OCI-LY7 (cell line): ENCODE measurements at regions not wholly inside any gene's neighbourhood (a gene's known extent, or its start where the extent isn't known, plus 50 kb on each side); places are given as distances from the start of the nearest gene placed in this dataset.
"Not testable (repeated sequence)": the region's sequence is repeated elsewhere in the genome, so short reads cannot be mapped to it uniquely, and the experiment has no call there.

Experiments
- BruUV-seq: library from RNA; stranded (reverse); fragments of 400-500 nt; replicated peaks from 2 replicates; lab custom pipeline; 2021; lab: Mats Ljungman, UMichigan
- CTCF ChIA-PET: fragments of 300-600 bp; sonication (Branson Sonifier 250); formaldehyde crosslinking; loops from one replicate; lab custom pipeline; 2022; ENCODE audit warnings: antibody characterized with exemption; ENCODE audit not compliant: unreplicated experiment; lab: Charles Lee
- POLR2A ChIA-PET: fragments of 300-600 bp; sonication (Branson Sonifier 250); formaldehyde crosslinking; loops from one replicate; lab custom pipeline; 2022; ENCODE audit warnings: antibody characterized with exemption; lab: Charles Lee
- DNase-seq: peaks from one replicate; pipeline ENCODE4 v3.0.0-alpha.2; 2015; ENCODE audit warnings: low spot score
- H2AFZ ChIP-seq: fragments of 200-600 bp; sonication (generic), shearing (Covaris generic); 2 replicates; pipeline ENCODE4 v1.6.1; 2014; ENCODE audit warnings: mild to moderate bottlenecking, antibody characterized with exemption, low read length, moderate library complexity
- H3K27ac ChIP-seq: fragments of 200-600 bp; sonication (generic); 2 replicates; pipeline ENCODE4 v1.5.1; 2014; ENCODE audit warnings: mixed run types, low read depth, mild to moderate bottlenecking, moderate library complexity, low read length, inconsistent platforms; ENCODE audit not compliant: poor library complexity, severe bottlenecking
- H3K36me3 ChIP-seq: fragments of 200-600 bp; sonication (generic); 2 replicates; pipeline ENCODE4 v1.6.1; 2014; ENCODE audit warnings: mild to moderate bottlenecking, antibody characterized with exemption, low read length, moderate library complexity, mixed read lengths; ENCODE audit not compliant: insufficient read depth
- H3K4me1 ChIP-seq: fragments of 200-600 bp; sonication (generic); 2 replicates; pipeline ENCODE4 v1.5.1; 2014; ENCODE audit warnings: mild to moderate bottlenecking, low read length; ENCODE audit not compliant: insufficient read depth, poor library complexity, severe bottlenecking
- H3K4me2 ChIP-seq: fragments of 200-600 bp; sonication (generic); 2 replicates; pipeline ENCODE4 v1.6.1; 2014; ENCODE audit warnings: mild to moderate bottlenecking, low read length
- H3K4me3 ChIP-seq: fragments of 200-600 bp; sonication (generic); 2 replicates; pipeline ENCODE4 v1.5.1; 2014; ENCODE audit warnings: mild to moderate bottlenecking, low read depth, low read length; ENCODE audit not compliant: poor library complexity, severe bottlenecking
- H3K79me2 ChIP-seq: fragments of 200-600 bp; sonication (generic); 2 replicates; pipeline ENCODE4 v1.6.1; 2016; ENCODE audit warnings: low read depth, mild to moderate bottlenecking, low read length, moderate library complexity, mixed read lengths; ENCODE audit not compliant: insufficient read depth
- H3K9me2 ChIP-seq: fragments of 200-600 bp; sonication (generic); 2 replicates; pipeline ENCODE4 v1.6.1; 2016; ENCODE audit warnings: mild to moderate bottlenecking, low read length, mixed read lengths; ENCODE audit not compliant: insufficient read depth
- H3K9me3 ChIP-seq: fragments of 200-600 bp; sonication (generic); 2 replicates; pipeline ENCODE4 v1.6.1; 2014; ENCODE audit warnings: mild to moderate bottlenecking, mixed run types, low read length, mixed read lengths
- H4K20me1 ChIP-seq: fragments of 200-600 bp; sonication (generic); 2 replicates; pipeline ENCODE4 v1.6.1; 2014; ENCODE audit warnings: mild to moderate bottlenecking, antibody characterized with exemption, low read length, moderate library complexity, mixed read lengths; ENCODE audit not compliant: insufficient read depth
- CTCF ChIP-seq: fragments of 200-600 bp; sonication (generic); conservative IDR thresholded peaks from 2 replicates; pipeline ENCODE4 v1.5.1; 2014; ENCODE audit warnings: mild to moderate bottlenecking, antibody characterized with exemption, low read length, moderate library complexity, mixed read lengths
- EZH2phosphoT487 ChIP-seq: fragments of 200-600 bp; sonication (generic); IDR thresholded peaks from 2 replicates; pipeline ENCODE4 v1.6.1; 2018; ENCODE audit warnings: low read depth, borderline replicate concordance, mild to moderate bottlenecking, mixed run types, antibody characterized with exemption, low read length, moderate library complexity, mixed read lengths
- intact Hi-C: fragments of 100-400 bp; cut with micrococcal nuclease; formaldehyde crosslinking; loops from one replicate; pipeline ENCODE4 v1.10.0; 2022; ENCODE audit not compliant: unreplicated experiment

GRCh38 chr4:23085249-23085568, 392.5 kb downstream of the GBA3 start:
- Histone ChIP-seq H3K9me3 (no peaks in the 10 kb centered on the region), H3K4me3 (no peak overlapping the region), H3K36me3 (no peaks in the 10 kb centered on the region), H3K27ac (no peak overlapping the region), H3K79me2 (no peaks in the 10 kb centered on the region), H3K4me1 (no peaks in the 10 kb centered on the region), H3K9me2 (no peaks in the 10 kb centered on the region), H2AFZ (no peak overlapping the region), H4K20me1 (no peaks in the 10 kb centered on the region), H3K4me2 (no peak overlapping the region)
- no peak for TF ChIP-seq CTCF
- no peak for TF ChIP-seq EZH2phosphoT487
- BruUV-seq, result no TSS peak
- intact Hi-C loops, result no loop called here
- ChIA-PET POLR2A (no interaction called here), CTCF (no interaction called here)
- DNase-seq, result no peak

- Histone ChIP-seq H3K79me2 (no peaks in the 10 kb centered on the region), H3K4me2 (no peak overlapping the region), H4K20me1 (no peaks in the 10 kb centered on the region), H2AFZ (no peak overlapping the region), H3K4me3 (no peak overlapping the region), H3K9me3 (no peaks in the 10 kb centered on the region), H3K27ac (no peak overlapping the region), H3K36me3 (no peaks in the 10 kb centered on the region), H3K4me1 (no peaks in the 10 kb centered on the region), H3K9me2 (no peaks in the 10 kb centered on the region)
- intact Hi-C loops, result no loop called here
- DNase-seq, result no peak
- ChIA-PET POLR2A (interaction anchor here (0.7 kb wide), 1 partner anchor 1377 kb away, joined by 3 read pairs; no protein-coding TSS in a partner anchor), CTCF (no interaction called here)
- no peak for TF ChIP-seq CTCF
- no peak for TF ChIP-seq EZH2phosphoT487
- no TSS peak for BruUV-seq
These were observed 392.0 kb downstream of the GBA3 start for GRCh38 chr4:23084559-23085248.

- intact Hi-C loops, result no loop called here
- TF ChIP-seq CTCF, result no peak
- TF ChIP-seq EZH2phosphoT487, result no peak
- POLR2A ChIA-PET, result no interaction called here
These were observed 390.7 kb downstream of the GBA3 start for GRCh38 chr4:23083391-23083790.

GRCh38 chr4:23080171-23080570, 387.4 kb downstream of the GBA3 start:
- CTCF ChIA-PET, H3K4me2 ChIP-seq, H2AFZ ChIP-seq, H3K4me1 ChIP-seq, H3K36me3 ChIP-seq, H3K27ac ChIP-seq, POLR2A ChIA-PET, H4K20me1 ChIP-seq, H3K79me2 ChIP-seq, BruUV-seq, H3K9me2 ChIP-seq, H3K9me3 ChIP-seq, H3K4me3 ChIP-seq, intact Hi-C loops, DNase-seq: not testable (repeated sequence)

More at GRCh38 chr4:23083391-23083790, 390.7 kb downstream of the GBA3 start:
- no peak for DNase-seq
- no peaks in the 10 kb centered on the region for H3K36me3 ChIP-seq
- no peak overlapping the region for H3K4me3 ChIP-seq
- no peaks in the 10 kb centered on the region for H3K4me1 ChIP-seq
- H2AFZ ChIP-seq, result no peak overlapping the region
- no peaks in the 10 kb centered on the region for H3K9me2 ChIP-seq
- CTCF ChIA-PET, result no interaction called here
- no peaks in the 10 kb centered on the region for H3K9me3 ChIP-seq
- no TSS peak for BruUV-seq
- H4K20me1 ChIP-seq, result no peaks in the 10 kb centered on the region
- H3K27ac ChIP-seq, result no peak overlapping the region
- H3K79me2 ChIP-seq, result no peaks in the 10 kb centered on the region
- H3K4me2 ChIP-seq, result no peak overlapping the region
